HEK293 (cell line): ENCODE measurements at regions not wholly inside any gene's neighbourhood (a gene's known extent, or its start where the extent isn't known, plus 50 kb on each side); places are given as distances from the start of the nearest gene placed in this dataset.

Experiments used
- CTCF ChIP-seq: fragments of 450-650 bp; formaldehyde crosslinking; IDR thresholded peaks from 2 replicates; pipeline ENCODE4 v1.5.1; 2016; ENCODE audit warnings: missing biosample characterization, missing genetic modification characterization
- GLI4 ChIP-seq: fragments of 450-650 bp; formaldehyde crosslinking; IDR thresholded peaks from 2 replicates; pipeline ENCODE4 v1.5.1; 2016; ENCODE audit warnings: missing biosample characterization, missing genetic modification characterization
- HOXA7 ChIP-seq: sonication (generic); formaldehyde crosslinking; IDR thresholded peaks from 2 replicates; pipeline ENCODE4 v1.8.1; 2022; ENCODE audit warnings: missing genetic modification reagents, borderline replicate concordance
- KLF7 ChIP-seq: fragments of 450-650 bp; formaldehyde crosslinking; IDR thresholded peaks from 2 replicates; pipeline ENCODE4 v1.5.1; 2016; ENCODE audit warnings: missing biosample characterization, missing genetic modification characterization, borderline replicate concordance
- MZF1 ChIP-seq: fragments of 450-650 bp; formaldehyde crosslinking; IDR thresholded peaks from 2 replicates; pipeline ENCODE4 v1.5.1; 2017; ENCODE audit warnings: missing biosample characterization, missing genetic modification characterization, borderline replicate concordance
- OSR2 ChIP-seq: fragments of 450-650 bp; formaldehyde crosslinking; IDR thresholded peaks from 2 replicates; pipeline ENCODE4 v1.5.1; 2016; ENCODE audit warnings: missing biosample characterization, missing genetic modification characterization
- YY1 ChIP-seq: fragments of 450-650 bp; formaldehyde crosslinking; IDR thresholded peaks from 2 replicates; pipeline ENCODE4 v1.5.1; 2018; ENCODE audit warnings: missing biosample characterization, missing genetic modification characterization
- ZNF146 ChIP-seq: fragments of 450-650 bp; formaldehyde crosslinking; IDR thresholded peaks from 2 replicates; pipeline ENCODE4 v1.5.1; 2016; ENCODE audit warnings: missing biosample characterization, missing genetic modification characterization
- ZNF274 ChIP-seq, 2 experiments: fragments of 200-500 bp in 1 of 2; fragments of 450-650 bp in 1 of 2; sonication (Bioruptor generic) in 1 of 2; formaldehyde crosslinking in 1 of 2; IDR thresholded peaks; 2 replicates each; pipeline versions ENCODE4 v1.5.1 to v1.6.1; 2014 to 2016; ENCODE audit warnings: borderline replicate concordance in 1 of 2, inconsistent platforms in 1 of 2, low read length in 1 of 2, missing biosample characterization in 1 of 2, missing genetic modification characterization in 1 of 2
- ZNF280D ChIP-seq: fragments of 450-650 bp; formaldehyde crosslinking; IDR thresholded peaks from 2 replicates; pipeline ENCODE4 v1.5.1; 2016; ENCODE audit warnings: missing biosample characterization, missing genetic modification characterization
- ZNF394 ChIP-seq: fragments of 450-650 bp; formaldehyde crosslinking; IDR thresholded peaks from 2 replicates; pipeline ENCODE4 v1.5.1; 2016; ENCODE audit warnings: missing biosample characterization, missing genetic modification characterization, mild to moderate bottlenecking, moderate library complexity, borderline replicate concordance
- ZNF747 ChIP-seq: fragments of 450-650 bp; formaldehyde crosslinking; IDR thresholded peaks from 2 replicates; pipeline ENCODE4 v1.5.1; 2016; ENCODE audit warnings: missing biosample characterization, missing genetic modification characterization

- TF ChIP-seq HOXA7 (CRISPR knock-in tag), result no peak
- no peak for TF ChIP-seq YY1 (tag by site-specific recombination)
- no peak for TF ChIP-seq ZNF274 (IDR thresholded peaks at IDR 0.05; ENCODE audit: low read length)
- no peak for TF ChIP-seq ZNF274 (tag by site-specific recombination; IDR thresholded peaks at IDR 0.05; ENCODE audit: borderline replicate concordance)
- TF ChIP-seq CTCF (tag by site-specific recombination), result no peak
- no peak for TF ChIP-seq GLI4 (tag by site-specific recombination)
- no peak for TF ChIP-seq ZNF747 (tag by site-specific recombination)
- no peak for TF ChIP-seq ZNF146 (tag by site-specific recombination)
- no peak for TF ChIP-seq KLF7 (tag by site-specific recombination)
- no peak for TF ChIP-seq OSR2 (tag by site-specific recombination)
- TF ChIP-seq ZNF280D (tag by site-specific recombination), result no peak
- no peak for TF ChIP-seq MZF1
- no peak for TF ChIP-seq ZNF394
Observed at GRCh38 chr7:84368122-84368521, 173.5 kb upstream of the SEMA3A start.
